ENCODE measurements at regions not wholly inside any gene's neighbourhood (a gene's known extent, or its start where the extent isn't known, plus 50 kb on each side); places are given as distances from the start of the nearest gene placed in this dataset.

DNA sequence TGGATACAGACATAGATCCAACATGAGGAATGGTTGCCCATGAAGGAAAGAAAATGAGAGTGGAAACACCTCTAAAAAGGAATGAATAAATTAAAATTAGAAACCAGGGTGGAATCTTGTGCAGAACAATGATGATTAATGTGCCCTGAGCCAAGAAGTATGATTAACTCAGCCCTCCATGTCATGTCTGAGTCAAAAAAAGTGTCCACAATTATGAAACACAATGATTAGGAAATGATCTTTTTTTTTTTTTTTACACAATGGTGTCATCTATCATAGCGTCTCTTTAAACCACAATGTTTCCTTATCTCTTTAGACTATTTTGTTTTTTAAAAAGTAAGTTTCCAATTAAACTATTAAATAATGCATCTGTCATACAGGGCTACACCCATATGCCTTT, 78.9 kb upstream of the RAB4A start:
- TF ChIP-seq, protein P1, sequence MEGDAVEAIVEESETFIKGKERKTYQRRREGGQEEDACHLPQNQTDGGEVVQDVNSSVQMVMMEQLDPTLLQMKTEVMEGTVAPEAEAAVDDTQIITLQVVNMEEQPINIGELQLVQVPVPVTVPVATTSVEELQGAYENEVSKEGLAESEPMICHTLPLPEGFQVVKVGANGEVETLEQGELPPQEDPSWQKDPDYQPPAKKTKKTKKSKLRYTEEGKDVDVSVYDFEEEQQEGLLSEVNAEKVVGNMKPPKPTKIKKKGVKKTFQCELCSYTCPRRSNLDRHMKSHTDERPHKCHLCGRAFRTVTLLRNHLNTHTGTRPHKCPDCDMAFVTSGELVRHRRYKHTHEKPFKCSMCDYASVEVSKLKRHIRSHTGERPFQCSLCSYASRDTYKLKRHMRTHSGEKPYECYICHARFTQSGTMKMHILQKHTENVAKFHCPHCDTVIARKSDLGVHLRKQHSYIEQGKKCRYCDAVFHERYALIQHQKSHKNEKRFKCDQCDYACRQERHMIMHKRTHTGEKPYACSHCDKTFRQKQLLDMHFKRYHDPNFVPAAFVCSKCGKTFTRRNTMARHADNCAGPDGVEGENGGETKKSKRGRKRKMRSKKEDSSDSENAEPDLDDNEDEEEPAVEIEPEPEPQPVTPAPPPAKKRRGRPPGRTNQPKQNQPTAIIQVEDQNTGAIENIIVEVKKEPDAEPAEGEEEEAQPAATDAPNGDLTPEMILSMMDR (conservative IDR thresholded peaks at IDR 0.05), result no peak
- no peak for TF ChIP-seq ZFX (IDR thresholded peaks at IDR 0.05)

Data from C4-2B (cell line).